ENCODE measurements at regions not wholly inside any gene's neighbourhood (a gene's known extent, or its start where the extent isn't known, plus 50 kb on each side); places are given as distances from the start of the nearest gene placed in this dataset.

- Histone ChIP-seq H3K4me3 (no peak overlapping the region), H3K4me2 (no peak overlapping the region), H3K9me3 (peaks cover 5% of the 10 kb centered on the region; the same call in 1 of the 2 replicates), H3K9ac (no peak overlapping the region), H3K27ac (no peak overlapping the region), H3K4me1 (peaks cover 8% of the 10 kb centered on the region), H3K27me3 (no peaks in the 10 kb centered on the region), H3K36me3 (no peaks in the 10 kb centered on the region), H4K20me1 (no peaks in the 10 kb centered on the region)
- TF ChIP-seq Cebpa-rat (IDR thresholded peaks at IDR 0.05) = no peak
Measured at GRCh38 chr10:3274414-3274813, 101.8 kb upstream of the PITRM1 start.

DNA sequence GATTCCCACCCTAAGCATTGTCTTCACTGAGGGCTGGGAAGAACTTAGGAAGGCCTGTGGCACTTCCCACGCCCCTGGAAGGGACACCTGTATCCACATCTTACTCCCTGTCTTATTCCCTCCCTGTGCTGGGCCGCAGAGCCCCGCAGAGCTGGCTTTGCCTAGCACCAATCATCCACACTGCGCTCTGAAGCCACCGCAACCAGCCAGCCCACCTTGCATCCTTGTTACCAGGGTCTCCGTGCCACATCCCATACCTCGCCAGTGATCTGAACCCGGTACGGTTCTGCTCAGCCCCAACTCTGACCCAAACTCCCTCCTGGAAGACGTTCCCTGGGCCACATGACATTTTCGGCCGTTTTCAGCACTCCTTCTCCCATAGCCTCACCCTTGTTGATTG lies 101.4 kb upstream of the PITRM1 start:
- no peak for TF ChIP-seq Cebpa-rat (IDR thresholded peaks at IDR 0.05)
- H3K4me2 ChIP-seq = no peak overlapping the region
- no peak overlapping the region for H3K4me3 ChIP-seq
- H3K4me1 ChIP-seq = peaks cover 6% of the 10 kb centered on the region
- H4K20me1 ChIP-seq = no peaks in the 10 kb centered on the region
- H3K27ac ChIP-seq = no peak overlapping the region
- no peak overlapping the region for H3K9ac ChIP-seq
- peaks cover 5% of the 10 kb centered on the region; the same call in 1 of the 2 replicates for H3K9me3 ChIP-seq
- H3K27me3 ChIP-seq = no peaks in the 10 kb centered on the region
- no peaks in the 10 kb centered on the region for H3K36me3 ChIP-seq

DNA sequence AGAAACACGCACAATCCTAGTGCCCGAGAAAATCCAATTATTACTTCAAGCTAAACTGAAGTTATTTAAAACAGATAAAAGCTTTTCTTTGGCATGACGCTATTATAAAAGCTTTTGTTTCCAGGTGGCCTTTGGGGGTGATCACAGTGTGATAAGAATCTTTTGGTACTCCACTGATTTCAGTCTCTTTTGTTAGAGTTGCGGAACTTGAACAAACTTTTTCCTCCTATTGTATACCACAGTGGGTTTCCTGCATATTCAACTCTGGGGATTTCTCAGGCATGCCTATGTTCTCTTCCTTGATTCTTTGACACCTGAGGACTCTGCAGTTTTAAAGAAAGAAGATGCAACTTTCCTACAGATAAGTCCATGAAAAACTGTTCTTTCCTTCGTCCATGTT lies 99.7 kb upstream of the PITRM1 start:
- no peak overlapping the region for H3K4me3 ChIP-seq
- H3K27me3 ChIP-seq = no peaks in the 10 kb centered on the region
- no peak overlapping the region for H3K4me2 ChIP-seq
- H3K9me3 ChIP-seq = peaks cover 5% of the 10 kb centered on the region; the same call in 1 of the 2 replicates
- H3K36me3 ChIP-seq = no peaks in the 10 kb centered on the region
- H3K27ac ChIP-seq = no peak overlapping the region
- H3K4me1 ChIP-seq = no peaks in the 10 kb centered on the region
- H3K9ac ChIP-seq = no peak overlapping the region
- TF ChIP-seq Cebpa-rat (IDR thresholded peaks at IDR 0.05) = no peak
- no peaks in the 10 kb centered on the region for H4K20me1 ChIP-seq

DNA sequence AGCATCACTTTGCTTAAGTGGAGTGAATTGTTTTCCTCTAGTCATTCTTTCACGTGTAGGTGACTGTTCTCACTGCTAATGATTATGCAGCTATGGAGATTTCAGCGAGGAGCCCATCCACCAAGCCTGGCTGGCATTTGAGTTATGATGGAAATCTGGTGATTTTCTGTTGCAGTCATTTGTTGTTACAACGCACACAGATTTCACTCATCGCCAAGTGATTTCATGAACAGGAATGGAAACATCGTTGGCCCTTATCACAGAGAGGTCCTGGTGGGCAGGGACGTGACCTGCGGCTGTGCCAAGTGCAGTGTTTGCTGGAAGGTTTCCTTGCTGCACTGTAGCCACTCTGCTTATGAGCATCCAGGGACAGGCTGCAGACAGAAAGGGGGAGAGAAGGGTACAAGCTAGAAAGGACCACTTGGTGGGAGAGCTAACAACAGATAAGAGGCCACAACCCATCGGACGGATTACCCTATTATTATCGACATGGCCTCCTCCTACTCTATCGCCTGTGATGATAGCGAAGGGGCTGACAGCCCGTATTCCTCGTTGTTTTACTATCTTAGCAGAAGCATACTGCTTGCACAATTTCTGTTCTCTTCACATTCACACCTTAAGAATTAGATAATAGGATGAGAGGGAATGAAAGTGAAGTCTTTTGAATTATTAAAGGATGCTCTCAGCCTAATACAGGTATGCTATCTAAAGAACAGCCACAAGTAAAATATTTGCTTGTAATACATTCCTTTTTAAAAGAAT lies 99.0 kb upstream of the PITRM1 start:
- Histone ChIP-seq H3K9ac (no peak overlapping the region), H3K4me2 (no peak overlapping the region), H4K20me1 (no peaks in the 10 kb centered on the region), H3K36me3 (no peaks in the 10 kb centered on the region), H3K27me3 (no peaks in the 10 kb centered on the region), H3K9me3 (peaks cover 5% of the 10 kb centered on the region; the same call in 1 of the 2 replicates), H3K4me3 (no peak overlapping the region), H3K4me1 (no peaks in the 10 kb centered on the region), H3K27ac (no peak overlapping the region)
- no peak for TF ChIP-seq Cebpa-rat (IDR thresholded peaks at IDR 0.05)

- no peaks in the 10 kb centered on the region for H3K4me1 ChIP-seq
- H3K36me3 ChIP-seq = no peaks in the 10 kb centered on the region
- H3K27me3 ChIP-seq = no peaks in the 10 kb centered on the region
- no peak for TF ChIP-seq Cebpa-rat (IDR thresholded peaks at IDR 0.05)
- H3K4me2 ChIP-seq = no peak overlapping the region
- no peaks in the 10 kb centered on the region for H4K20me1 ChIP-seq
- H3K9ac ChIP-seq = no peak overlapping the region
- peaks cover 3% of the 10 kb centered on the region; the same call in 1 of the 2 replicates for H3K9me3 ChIP-seq
- no peak overlapping the region for H3K27ac ChIP-seq
- H3K4me3 ChIP-seq = no peak overlapping the region
Measured at GRCh38 chr10:3270577-3271316, 98.2 kb upstream of the PITRM1 start.

- H3K9me3 ChIP-seq = no peaks in the 10 kb centered on the region
- H3K27me3 ChIP-seq = no peaks in the 10 kb centered on the region
- H3K4me3 ChIP-seq = no peak overlapping the region
- no peaks in the 10 kb centered on the region for H3K4me1 ChIP-seq
- H3K9ac ChIP-seq = no peak overlapping the region
- H3K4me2 ChIP-seq = no peak overlapping the region
- no peaks in the 10 kb centered on the region for H4K20me1 ChIP-seq
- TF ChIP-seq Cebpa-rat (IDR thresholded peaks at IDR 0.05) = no peak
- no peaks in the 10 kb centered on the region for H3K36me3 ChIP-seq
- no peak overlapping the region for H3K27ac ChIP-seq
Measured at GRCh38 chr10:3268025-3268424, 95.4 kb upstream of the PITRM1 start.

GRCh38 chr10:3265088-3265487 lies 92.5 kb upstream of the PITRM1 start:
- H3K27ac ChIP-seq = no peak overlapping the region
- H3K27me3 ChIP-seq = no peaks in the 10 kb centered on the region
- H3K36me3 ChIP-seq = no peaks in the 10 kb centered on the region
- no peak overlapping the region for H3K9ac ChIP-seq
- H3K4me1 ChIP-seq = no peaks in the 10 kb centered on the region
- H3K4me3 ChIP-seq = no peak overlapping the region
- no peak overlapping the region for H3K4me2 ChIP-seq
- no peaks in the 10 kb centered on the region for H4K20me1 ChIP-seq
- no peaks in the 10 kb centered on the region for H3K9me3 ChIP-seq
- no peak for TF ChIP-seq Cebpa-rat (IDR thresholded peaks at IDR 0.05)

DNA sequence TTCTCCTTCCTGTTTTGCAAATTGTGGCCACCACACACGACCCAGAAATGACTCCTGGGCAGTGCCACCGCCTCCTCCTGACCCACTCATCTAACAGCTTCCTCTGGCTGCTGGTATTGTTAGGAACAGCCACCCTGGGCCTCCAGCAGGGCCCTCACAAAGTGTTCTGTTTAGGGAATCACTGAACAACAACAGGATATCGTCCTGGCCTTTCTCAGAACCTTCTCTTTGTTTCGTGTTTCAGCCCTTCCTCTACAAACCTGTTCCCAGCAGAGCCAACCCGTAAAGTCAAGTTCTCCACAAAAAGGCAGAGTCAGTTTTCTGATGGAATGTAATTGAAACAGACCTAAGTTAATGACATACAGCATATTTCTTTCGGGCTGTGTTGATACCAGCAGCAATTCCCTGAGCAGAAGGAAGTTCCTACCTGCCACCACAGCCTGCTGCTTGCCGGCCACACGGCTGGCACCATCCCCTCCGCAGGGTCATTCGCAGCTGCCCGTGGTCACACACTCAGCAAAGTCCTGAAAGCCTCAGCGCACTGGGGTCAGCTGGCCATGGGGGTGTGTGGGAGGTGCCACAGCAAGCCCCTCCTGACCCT lies 91.7 kb upstream of the PITRM1 start:
- no peaks in the 10 kb centered on the region for H3K4me1 ChIP-seq
- H4K20me1 ChIP-seq = no peaks in the 10 kb centered on the region
- H3K4me2 ChIP-seq = no peak overlapping the region
- H3K9ac ChIP-seq = no peak overlapping the region
- H3K36me3 ChIP-seq = no peaks in the 10 kb centered on the region
- H3K9me3 ChIP-seq = no peaks in the 10 kb centered on the region
- H3K4me3 ChIP-seq = no peak overlapping the region
- H3K27ac ChIP-seq = no peak overlapping the region
- H3K27me3 ChIP-seq = no peaks in the 10 kb centered on the region
- TF ChIP-seq Cebpa-rat (IDR thresholded peaks at IDR 0.05) = no peak

GRCh38 chr10:3263747-3264146 lies 91.2 kb upstream of the PITRM1 start:
- Histone ChIP-seq H4K20me1 (no peaks in the 10 kb centered on the region), H3K4me3 (no peak overlapping the region), H3K4me2 (no peak overlapping the region), H3K36me3 (no peaks in the 10 kb centered on the region), H3K27me3 (no peaks in the 10 kb centered on the region), H3K9ac (no peak overlapping the region), H3K9me3 (no peaks in the 10 kb centered on the region), H3K4me1 (no peaks in the 10 kb centered on the region), H3K27ac (no peak overlapping the region)
- TF ChIP-seq Cebpa-rat (IDR thresholded peaks at IDR 0.05) = no peak

GRCh38 chr10:3263082-3263481 lies 90.5 kb upstream of the PITRM1 start:
- H4K20me1 ChIP-seq = no peaks in the 10 kb centered on the region
- H3K27ac ChIP-seq = no peak overlapping the region
- no peak overlapping the region for H3K4me3 ChIP-seq
- no peaks in the 10 kb centered on the region for H3K27me3 ChIP-seq
- no peak overlapping the region for H3K9ac ChIP-seq
- no peaks in the 10 kb centered on the region for H3K4me1 ChIP-seq
- no peak overlapping the region for H3K4me2 ChIP-seq
- TF ChIP-seq Cebpa-rat (IDR thresholded peaks at IDR 0.05) = no peak
- no peaks in the 10 kb centered on the region for H3K36me3 ChIP-seq
- no peaks in the 10 kb centered on the region for H3K9me3 ChIP-seq
